SK-N-SH (cell line): ENCODE measurements at regions not wholly inside any gene's neighbourhood (a gene's known extent, or its start where the extent isn't known, plus 50 kb on each side); places are given as distances from the start of the nearest gene placed in this dataset.

Experiments
- CTCF ChIA-PET: fragments of 300-600, 350-600 bp; formaldehyde crosslinking; extraction: SDS; loops from one replicate; lab custom pipeline; 2021; lab: Yijun Ruan, JAX
- POLR2A ChIA-PET: fragments of 350-600 bp; sonication (Branson Sonifier 250); formaldehyde crosslinking; extraction: SDS; loops from one replicate; lab custom pipeline; 2020; ENCODE audit warnings: antibody characterized with exemption, inconsistent platforms; lab: Yijun Ruan, JAX
- DNase-seq: peaks from one replicate; pipeline ENCODE4 v3.0.0; 2012
- H2AFZ ChIP-seq: fragments of 200-600 bp; sonication (generic); 2 replicates; pipeline ENCODE4 v1.8.1; 2016; ENCODE audit warnings: antibody characterized with exemption, mild to moderate bottlenecking, low read depth
- H3F3A ChIP-seq: fragments of 200-600 bp; sonication (generic); replicated peaks from 2 replicates; pipeline ENCODE3; 2016; ENCODE audit warnings: antibody characterized with exemption, mild to moderate bottlenecking; ENCODE audit not compliant: insufficient read depth
- H3K27ac ChIP-seq, 2 experiments: fragments of 200-500 bp in 1 of 2; fragments of 200-600 bp in 1 of 2; sonication (Bioruptor generic) in 1 of 2; sonication (generic), shearing (Covaris generic) in 1 of 2; 2 replicates each; pipeline versions ENCODE4 v1.5.1 to v1.6.1; 2014 to 2016; ENCODE audit warnings: low read depth in 2 of 2, inconsistent platforms in 1 of 2, low read length in 1 of 2, mild to moderate bottlenecking in 1 of 2, mixed read lengths in 1 of 2
- H3K27me3 ChIP-seq: fragments of 200-600 bp; sonication (generic), shearing (Covaris generic); 2 replicates; pipeline ENCODE4 v1.6.1; 2016; ENCODE audit warnings: mixed run types; ENCODE audit not compliant: insufficient read depth
- H3K36me3 ChIP-seq, 2 experiments: fragments of 200-500 bp in 1 of 2; fragments of 200-600 bp in 1 of 2; sonication (Bioruptor generic) in 1 of 2; sonication (generic) in 1 of 2; replicated peaks in 1 of 2; 2 replicates each; pipeline versions ENCODE3 to v1.5.1; 2014 to 2016; ENCODE audit warnings: low read length in 1 of 2, mild to moderate bottlenecking in 1 of 2; ENCODE audit not compliant: insufficient read depth in 2 of 2, control insufficient read depth in 1 of 2
- H3K4me1 ChIP-seq, 2 experiments: fragments of 200-500 bp in 1 of 2; fragments of 200-600 bp in 1 of 2; sonication (Bioruptor generic) in 1 of 2; sonication (generic), shearing (Covaris generic) in 1 of 2; 2 replicates each; pipeline versions ENCODE4 v1.5.1 to v1.6.1; 2014 to 2016; ENCODE audit warnings: low read depth in 1 of 2, low read length in 1 of 2, mixed run types in 1 of 2; ENCODE audit not compliant: insufficient read depth in 2 of 2, control insufficient read depth in 1 of 2
- H3K4me2 ChIP-seq: fragments of 200-600 bp; sonication (generic), shearing (Covaris generic); 2 replicates; pipeline ENCODE4 v1.6.1; 2017; ENCODE audit warnings: mixed run types
- H3K4me3 ChIP-seq, 2 experiments: fragments of 200-500 bp in 1 of 2; fragments of 200-600 bp in 1 of 2; sonication (Bioruptor generic) in 1 of 2; sonication (generic), shearing (Covaris generic) in 1 of 2; 2 replicates each; pipeline versions ENCODE4 v1.5.1 to v1.8.1; 2014 to 2016; ENCODE audit warnings: low read depth in 2 of 2, inconsistent platforms in 1 of 2, low read length in 1 of 2, mild to moderate bottlenecking in 1 of 2, mixed read lengths in 1 of 2, moderate library complexity in 1 of 2
- H3K79me2 ChIP-seq: fragments of 200-600 bp; sonication (generic); 2 replicates; pipeline ENCODE4 v1.8.1; 2017; ENCODE audit warnings: mild to moderate bottlenecking; ENCODE audit not compliant: insufficient read depth
- H3K9ac ChIP-seq: fragments of 200-600 bp; sonication (generic); 2 replicates; pipeline ENCODE4 v1.6.1; 2017; ENCODE audit warnings: mixed run types
- H3K9me2 ChIP-seq: fragments of 200-600 bp; sonication (generic); 2 replicates; pipeline ENCODE4 v1.6.1; 2017; ENCODE audit warnings: mixed run types
- H3K9me3 ChIP-seq: fragments of 200-600 bp; sonication (generic); 2 replicates; pipeline ENCODE4 v1.6.1; 2017; ENCODE audit warnings: mixed run types, mild to moderate bottlenecking, moderate library complexity
- H4K20me1 ChIP-seq: fragments of 200-600 bp; sonication (generic); 2 replicates; pipeline ENCODE4 v1.6.1; 2017; ENCODE audit warnings: mild to moderate bottlenecking, mixed run types; ENCODE audit not compliant: insufficient read depth
- CHD2 ChIP-seq: fragments of 150-350 bp; IDR thresholded peaks from 2 replicates; pipeline ENCODE4 v1.6.1; 2018; ENCODE audit warnings: low read length; ENCODE audit not compliant: partially characterized antibody
- JUND ChIP-seq: IDR thresholded peaks from 2 replicates; pipeline ENCODE4 v1.4.0; 2012
- SIN3A ChIP-seq: IDR thresholded peaks from 2 replicates; pipeline ENCODE4 v1.6.1; 2012; ENCODE audit warnings: low read depth, mild to moderate bottlenecking, low read length, moderate library complexity, borderline replicate concordance
- whole genome bisulfite sequencing: methylation state at CpG from one replicate; pipeline ENCODE4 v1.1.6; 2017; ENCODE audit warnings: low lambda C conversion rate; 5-methylcytosine and 5-hydroxymethylcytosine counted together

DNA sequence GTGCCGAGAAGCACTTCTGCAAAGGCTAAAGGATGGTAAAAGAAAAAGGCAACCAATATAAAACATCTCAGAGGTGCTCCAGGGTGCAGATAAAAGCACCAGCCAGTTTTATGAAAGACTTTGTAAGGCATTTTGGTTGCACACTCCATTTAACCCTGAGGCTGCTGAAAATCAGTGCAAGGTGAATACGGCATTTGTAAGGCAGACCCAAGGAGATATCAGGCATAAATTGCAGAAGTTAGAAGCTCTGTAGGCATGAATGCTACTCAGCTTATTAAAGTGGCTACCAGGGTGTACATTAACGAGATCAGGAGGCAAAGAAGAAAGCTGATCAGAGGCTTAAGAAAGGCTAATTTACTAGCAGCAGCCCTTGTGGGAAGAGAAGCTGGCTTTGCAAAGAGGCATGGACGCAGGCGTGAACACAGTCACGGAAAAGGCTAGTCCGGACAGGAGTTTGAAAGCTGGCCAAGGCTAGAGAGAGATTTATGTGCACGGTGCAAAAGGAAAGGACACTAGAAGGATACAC, 99.6 kb downstream of the ZNF429 start:
- Histone ChIP-seq H3K27ac (peak overlapping the region in 1 of 2 experiments; percentile 89; a peak in 2 of 4 replicates), H2AFZ (peak overlapping the region; percentile 31; the same call in 1 of the 2 replicates), H3K9me3 (no peaks in the 10 kb centered on the region), H4K20me1 (no peaks in the 10 kb centered on the region), H3K36me3 (no peaks in the 10 kb centered on the region), H3F3A (no peaks in the 10 kb centered on the region), H3K27me3 (no peaks in the 10 kb centered on the region), H3K9me2 (no peaks in the 10 kb centered on the region), H3K4me2 (peak overlapping the region; percentile 58), H3K79me2 (no peaks in the 10 kb centered on the region), H3K9ac (peak overlapping the region; percentile 36; the same call in 1 of the 2 replicates), H3K4me1 (peaks cover 0 to 20% of the 10 kb centered on the region in 2 experiments; a peak in 2 of 4 replicates), H3K4me3 (peak overlapping the region; percentile 33 to 47; a peak in 3 of 4 replicates)
- TF ChIP-seq SIN3A (no peak), CHD2 (no peak), JUND (no peak)
- ChIA-PET CTCF (no interaction called here), POLR2A (no interaction called here)
- DNase-seq: no peak
- WGBS: 53% methylated on average over 8 of the region's 8 CpGs
